WERI-Rb-1 (cell line): ENCODE measurements at regions not wholly inside any gene's neighbourhood (a gene's known extent, or its start where the extent isn't known, plus 50 kb on each side); places are given as distances from the start of the nearest gene placed in this dataset.
"Not testable (repeated sequence)": the region's sequence is repeated elsewhere in the genome, so short reads cannot be mapped to it uniquely, and the experiment has no call there.

ENCODE experiments used
- DNase-seq: peaks from one replicate; pipeline ENCODE4 v3.0.0-alpha.2; 2020
- H3K27ac ChIP-seq: fragments of 250-450 bp; sonication (Bioruptor Pico); 2 replicates; pipeline ENCODE4 v1.5.1; 2020; ENCODE audit warnings: mild to moderate bottlenecking, moderate library complexity
- H3K27me3 ChIP-seq: fragments of 250-450 bp; sonication (Bioruptor Pico); 2 replicates; pipeline ENCODE4 v1.5.1; 2021; ENCODE audit warnings: mild to moderate bottlenecking, low read depth, moderate library complexity; ENCODE audit not compliant: insufficient read depth, severe bottlenecking
- H3K36me3 ChIP-seq: fragments of 250-450 bp; sonication (Bioruptor Pico); 2 replicates; pipeline ENCODE4 v1.5.1; 2020; ENCODE audit warnings: mild to moderate bottlenecking, moderate library complexity
- H3K4me3 ChIP-seq: 2 replicates; pipeline ENCODE4 v1.5.1; 2011; ENCODE audit warnings: low read depth, mild to moderate bottlenecking, control low read depth, low read length
- H3K9me3 ChIP-seq: fragments of 250-450 bp; sonication (Bioruptor Pico); 2 replicates; pipeline ENCODE4 v1.5.1; 2021; ENCODE audit warnings: mild to moderate bottlenecking, moderate library complexity; ENCODE audit not compliant: severe bottlenecking
- CTCF ChIP-seq: IDR thresholded peaks from 2 replicates; pipeline ENCODE4 v1.5.1; 2011; ENCODE audit warnings: low read depth, mild to moderate bottlenecking, control low read depth, inconsistent platforms, low read length

DNA sequence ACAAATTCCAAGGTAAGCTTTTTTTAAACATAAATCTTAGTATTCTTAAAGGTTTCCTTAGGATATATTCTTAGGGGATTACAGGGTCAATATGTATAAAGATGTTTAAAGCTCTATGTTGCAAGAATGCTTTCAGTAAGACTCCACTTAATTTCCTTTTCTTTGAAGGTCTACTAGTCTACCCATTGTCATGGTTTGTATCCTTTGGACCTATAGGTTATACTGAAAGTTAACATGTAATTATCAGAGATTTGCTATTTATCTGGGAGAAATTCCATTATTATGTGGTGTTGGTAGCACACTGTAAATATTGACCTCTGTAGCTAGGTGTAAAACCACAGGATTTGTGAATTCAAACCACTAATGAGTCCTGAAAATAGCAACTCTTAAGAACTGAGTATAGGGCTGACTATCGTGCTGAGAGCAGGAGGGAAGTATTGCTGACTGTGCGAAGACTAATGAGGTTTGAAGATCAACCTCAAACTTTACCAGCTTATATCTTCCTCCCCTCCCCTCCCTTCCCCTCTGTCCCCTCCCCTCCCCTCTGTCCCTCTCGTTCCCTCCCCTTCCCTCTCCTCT, 85.6 kb downstream of the GADD45G start:
- Histone ChIP-seq H3K27ac (no peak overlapping the region), H3K36me3 (no peaks in the 10 kb centered on the region), H3K4me3 (no peak overlapping the region), H3K27me3 (no peaks in the 10 kb centered on the region), H3K9me3 (no peaks in the 10 kb centered on the region)
- TF ChIP-seq CTCF = no peak
- no peak for DNase-seq

DNA sequence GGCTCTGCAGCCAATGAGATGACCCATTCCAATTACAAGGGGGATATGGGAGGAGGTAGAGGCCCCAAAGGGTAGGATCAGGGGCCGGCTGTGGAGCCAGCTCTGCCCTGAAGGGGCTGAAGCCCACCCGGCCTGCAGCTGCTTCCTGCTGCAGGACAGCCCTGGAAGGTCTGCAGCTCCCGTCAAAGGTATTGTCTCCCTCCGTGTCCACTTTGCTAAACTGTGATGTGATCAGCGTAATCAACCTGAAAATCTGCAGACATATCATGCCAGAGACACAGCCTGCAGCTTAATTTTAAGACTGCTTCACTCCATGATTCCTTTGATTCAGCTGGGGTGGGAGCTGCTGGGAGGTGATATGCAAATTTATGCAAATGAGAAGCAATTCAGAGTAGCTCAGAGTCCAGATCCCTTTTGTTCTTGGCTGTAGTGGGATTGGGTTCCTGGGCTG, 90.7 kb downstream of the GADD45G start:
- no peak for TF ChIP-seq CTCF
- no peaks in the 10 kb centered on the region for H3K9me3 ChIP-seq
- H3K4me3 ChIP-seq = peak overlapping the region; percentile 35
- H3K27me3 ChIP-seq = no peaks in the 10 kb centered on the region
- peak; percentile 53 for DNase-seq
- peak overlapping the region; percentile 5 for H3K27ac ChIP-seq
- H3K36me3 ChIP-seq = no peaks in the 10 kb centered on the region

- H3K27ac ChIP-seq, DNase-seq, H3K9me3 ChIP-seq, H3K36me3 ChIP-seq, H3K27me3 ChIP-seq: not testable (repeated sequence)
- peak overlapping the region; percentile 35 for H3K4me3 ChIP-seq
Measured at GRCh38 chr9:89695979-89696378, 91.2 kb downstream of the GADD45G start.

GRCh38 chr9:89696780-89697179, 92.0 kb downstream of the GADD45G start:
- no peak for DNase-seq
- H3K4me3 ChIP-seq = no peak overlapping the region
- no peaks in the 10 kb centered on the region for H3K36me3 ChIP-seq
- H3K9me3 ChIP-seq = no peaks in the 10 kb centered on the region
- no peak for TF ChIP-seq CTCF
- H3K27me3 ChIP-seq = no peaks in the 10 kb centered on the region
- H3K27ac ChIP-seq = no peak overlapping the region

GRCh38 chr9:89697553-89697952, 92.7 kb downstream of the GADD45G start:
- TF ChIP-seq CTCF = no peak
- Histone ChIP-seq H3K36me3 (no peaks in the 10 kb centered on the region), H3K27me3 (no peaks in the 10 kb centered on the region), H3K4me3 (no peak overlapping the region), H3K9me3 (no peaks in the 10 kb centered on the region), H3K27ac (no peak overlapping the region)
- DNase-seq = no peak

GRCh38 chr9:89698411-89699005, 93.7 kb downstream of the GADD45G start:
- Histone ChIP-seq H3K27ac (no peak overlapping the region), H3K9me3 (no peaks in the 10 kb centered on the region), H3K27me3 (no peaks in the 10 kb centered on the region), H3K4me3 (no peak overlapping the region), H3K36me3 (no peaks in the 10 kb centered on the region)
- no peak for TF ChIP-seq CTCF
- DNase-seq = no peak
